Mucosa of descending colon (tissue), 3 donors: ENCODE measurements at regions not wholly inside any gene's neighbourhood (a gene's known extent, or its start where the extent isn't known, plus 50 kb on each side); places are given as distances from the start of the nearest gene placed in this dataset.

ENCODE experiments used
- ATAC-seq: fragments of 200-7000 bp; cut with Tn5 transposase; one replicate; pipeline ENCODE4 v1.9.1; 2020; ENCODE audit warnings: mild to moderate bottlenecking, moderate library complexity
- DNase-seq, 3 donors: peaks; one replicate each; pipeline ENCODE4 v3.0.0-alpha.2; 2020
- H3K36me3 ChIP-seq: fragments of 200-600 bp; one replicate; pipeline ENCODE4 v1.8.0; 2021; ENCODE audit warnings: low read depth, mild to moderate bottlenecking
- H3K4me1 ChIP-seq: fragments of 200-600 bp; one replicate; pipeline ENCODE4 v1.8.0; 2021; ENCODE audit warnings: low read depth, mild to moderate bottlenecking
- H3K4me3 ChIP-seq: fragments of 200-600 bp; one replicate; pipeline ENCODE4 v1.8.0; 2021; ENCODE audit warnings: mild to moderate bottlenecking
- H3K9me3 ChIP-seq: fragments of 200-600 bp; one replicate; pipeline ENCODE4 v1.8.0; 2021; ENCODE audit warnings: mild to moderate bottlenecking
- intact Hi-C, 2 donors: fragments of 100-400 bp; cut with DNase I in 1 of 2; cut with micrococcal nuclease in 1 of 2; formaldehyde crosslinking; loops; one replicate each; pipeline versions ENCODE4 v1.11.0 to v1.11.1; 2022; cut with DNase I, micrococcal nuclease
- TF ChIP-seq, protein P1 (sequence below): fragments of 200-600 bp; IDR thresholded peaks from one replicate; pipeline ENCODE4 v1.8.0; 2022; ENCODE audit warnings: antibody characterized with exemption, mild to moderate bottlenecking
- donor health status: DM: no; HTN: no; CAD: no; lungs with moderate emphysema.
- donor health status: DM: no; HTN: no; CAD: no.
- donor health status: DM: no; HTN: yes; CAD: no.

DNA sequence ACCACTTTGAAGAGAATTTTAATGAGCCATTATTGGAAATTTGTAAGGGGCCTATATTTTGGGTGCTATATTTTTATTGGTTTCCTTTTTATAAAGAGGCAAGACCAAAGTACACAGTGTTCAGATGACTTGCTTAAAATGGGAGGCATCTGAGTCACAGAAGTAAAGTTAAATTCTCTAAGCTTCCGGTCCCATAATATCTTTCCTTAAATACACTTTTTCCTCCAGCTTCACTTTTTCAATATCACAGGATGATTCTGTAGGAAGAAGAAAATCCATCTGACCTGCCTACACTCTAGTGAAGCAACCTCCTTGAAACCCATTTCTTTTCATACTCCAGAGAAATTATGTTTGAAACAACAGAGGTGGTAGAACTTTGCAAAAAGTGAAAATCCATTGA lies 274.0 kb downstream of the PIK3R1 start:
- Histone ChIP-seq H3K9me3 (peaks cover 2% of the 10 kb centered on the region), H3K36me3 (no peaks in the 10 kb centered on the region), H3K4me3 (no peak overlapping the region), H3K4me1 (no peaks in the 10 kb centered on the region)
- DNase-seq (no peak), ATAC-seq (no peak)
- intact Hi-C loops: no loop called here
- TF ChIP-seq, protein P1, sequence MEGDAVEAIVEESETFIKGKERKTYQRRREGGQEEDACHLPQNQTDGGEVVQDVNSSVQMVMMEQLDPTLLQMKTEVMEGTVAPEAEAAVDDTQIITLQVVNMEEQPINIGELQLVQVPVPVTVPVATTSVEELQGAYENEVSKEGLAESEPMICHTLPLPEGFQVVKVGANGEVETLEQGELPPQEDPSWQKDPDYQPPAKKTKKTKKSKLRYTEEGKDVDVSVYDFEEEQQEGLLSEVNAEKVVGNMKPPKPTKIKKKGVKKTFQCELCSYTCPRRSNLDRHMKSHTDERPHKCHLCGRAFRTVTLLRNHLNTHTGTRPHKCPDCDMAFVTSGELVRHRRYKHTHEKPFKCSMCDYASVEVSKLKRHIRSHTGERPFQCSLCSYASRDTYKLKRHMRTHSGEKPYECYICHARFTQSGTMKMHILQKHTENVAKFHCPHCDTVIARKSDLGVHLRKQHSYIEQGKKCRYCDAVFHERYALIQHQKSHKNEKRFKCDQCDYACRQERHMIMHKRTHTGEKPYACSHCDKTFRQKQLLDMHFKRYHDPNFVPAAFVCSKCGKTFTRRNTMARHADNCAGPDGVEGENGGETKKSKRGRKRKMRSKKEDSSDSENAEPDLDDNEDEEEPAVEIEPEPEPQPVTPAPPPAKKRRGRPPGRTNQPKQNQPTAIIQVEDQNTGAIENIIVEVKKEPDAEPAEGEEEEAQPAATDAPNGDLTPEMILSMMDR: no peak

- DNase-seq: no peak
- TF ChIP-seq, protein P1: no peak
- H3K4me1 ChIP-seq: no peaks in the 10 kb centered on the region
Observed at GRCh38 chr5:68490406-68490805, 274.9 kb downstream of the PIK3R1 start.

DNA sequence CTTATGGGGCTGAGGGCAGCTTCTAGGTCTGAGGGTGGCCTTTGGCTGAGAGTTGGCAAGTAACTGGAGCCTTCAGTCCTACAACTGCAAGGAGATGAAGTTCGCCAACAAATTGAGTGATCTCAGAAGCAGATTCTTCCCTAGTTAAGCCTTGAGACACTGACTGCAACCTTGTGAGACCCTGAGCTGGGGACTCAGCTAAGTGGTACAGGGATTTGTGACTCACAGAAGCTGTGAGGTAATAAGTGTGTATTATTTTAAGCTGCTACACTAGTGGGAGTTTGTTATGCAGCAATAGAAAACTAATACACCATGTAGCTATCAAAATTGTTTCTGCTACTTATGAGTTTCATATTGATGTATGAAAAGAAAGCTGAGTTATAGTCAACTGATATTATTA lies 279.2 kb downstream of the PIK3R1 start:
- H3K4me1 ChIP-seq: no peaks in the 10 kb centered on the region
- ATAC-seq (no peak), DNase-seq (no peak)
- H3K36me3 ChIP-seq: no peaks in the 10 kb centered on the region
- TF ChIP-seq, protein P1: no peak
- H3K4me3 ChIP-seq: no peak overlapping the region
- intact Hi-C loops: no loop called here
- peaks cover 18% of the 10 kb centered on the region for H3K9me3 ChIP-seq

More at GRCh38 chr5:68490406-68490805, 274.9 kb downstream of the PIK3R1 start:
- ATAC-seq: no peak
- Histone ChIP-seq H3K9me3 (peaks cover 2% of the 10 kb centered on the region), H3K36me3 (no peaks in the 10 kb centered on the region), H3K4me3 (no peak overlapping the region)
- intact Hi-C loops: no loop called here

DNA sequence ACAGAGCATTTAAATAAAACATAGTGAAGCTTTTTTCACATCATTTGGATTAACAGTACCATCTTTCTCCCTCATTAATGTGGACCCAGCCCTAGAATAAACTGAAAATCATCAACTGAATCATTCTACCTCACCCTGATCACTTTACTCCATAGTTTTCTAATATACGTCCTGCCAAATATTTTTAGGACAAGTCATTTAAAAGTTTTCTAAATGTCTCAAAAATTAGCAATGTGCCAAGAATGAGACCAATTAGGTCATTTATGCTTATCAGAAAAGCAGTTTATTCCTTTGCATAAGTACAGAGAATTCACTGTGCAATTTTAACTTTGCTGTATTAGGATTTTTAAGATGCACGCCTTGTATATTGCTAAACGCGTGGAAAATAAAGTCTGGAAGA lies 284.4 kb downstream of the PIK3R1 start:
- DNase-seq (no peak), ATAC-seq (no peak)
- no peaks in the 10 kb centered on the region for H3K36me3 ChIP-seq
- TF ChIP-seq, protein P1: no peak
- no peak overlapping the region for H3K4me3 ChIP-seq
- intact Hi-C loops: no loop called here
- H3K9me3 ChIP-seq: peaks cover 18% of the 10 kb centered on the region
- H3K4me1 ChIP-seq: no peaks in the 10 kb centered on the region

- intact Hi-C loops: no loop called here
- Histone ChIP-seq H3K4me1 (no peaks in the 10 kb centered on the region), H3K36me3 (no peaks in the 10 kb centered on the region), H3K9me3 (peaks cover 18% of the 10 kb centered on the region), H3K4me3 (no peak overlapping the region)
- TF ChIP-seq, protein P1: no peak
- DNase-seq (no peak), ATAC-seq (no peak)
Observed at GRCh38 chr5:68500813-68501212, 285.3 kb downstream of the PIK3R1 start.

DNA sequence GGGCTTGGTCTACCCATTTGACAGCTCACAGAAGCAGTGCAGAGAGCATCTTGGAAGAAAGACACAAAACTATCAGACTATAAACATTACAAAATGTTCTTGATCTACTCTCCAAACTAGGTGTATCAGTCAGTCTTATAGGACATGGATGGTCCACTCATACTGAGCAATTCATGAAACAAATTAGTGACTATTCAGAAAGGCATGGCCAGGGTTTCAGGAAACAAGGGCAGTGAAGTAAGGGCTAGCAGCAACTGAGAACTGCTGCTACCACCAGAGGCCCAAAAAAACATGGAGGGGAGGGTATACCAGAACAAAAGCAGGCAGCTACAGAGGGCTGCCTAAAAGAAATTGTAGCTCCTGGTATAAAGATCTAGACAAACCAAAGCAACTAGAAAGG lies 287.0 kb downstream of the PIK3R1 start:
- Histone ChIP-seq H3K4me3 (no peak overlapping the region), H3K9me3 (peaks cover 12% of the 10 kb centered on the region), H3K4me1 (no peaks in the 10 kb centered on the region), H3K36me3 (no peaks in the 10 kb centered on the region)
- DNase-seq (no peak), ATAC-seq (no peak)
- intact Hi-C loops: no loop called here
- TF ChIP-seq, protein P1: no peak
